Upper lobe of left lung (tissue), 4 donors: ENCODE measurements at regions not wholly inside any gene's neighbourhood (a gene's known extent, or its start where the extent isn't known, plus 50 kb on each side); places are given as distances from the start of the nearest gene placed in this dataset.

Experiments
- CTCF ChIP-seq, 6 experiments: fragments of 450-650 bp in 4 of 6; fragments of 200-600 bp in 2 of 6; sonication (generic) in 2 of 6; IDR thresholded peaks; one replicate each; pipeline ENCODE4 v1.5.1; 2016 to 2019; ENCODE audit warnings: antibody characterized with exemption in 6 of 6
- EP300 ChIP-seq, 4 donors: sonication (generic); formaldehyde crosslinking; IDR thresholded peaks; one replicate each; pipeline ENCODE4 v1.5.1; 2017; ENCODE audit warnings: antibody characterized with exemption in 4 of 4, control low read depth in 2 of 4
- POLR2A ChIP-seq, 4 donors: fragments of 450-650 bp; IDR thresholded peaks; one replicate each; pipeline ENCODE4 v1.5.1; 2016 to 2017; ENCODE audit warnings: antibody characterized with exemption in 4 of 4, mild to moderate bottlenecking in 2 of 4

- TF ChIP-seq CTCF (IDR thresholded peaks at IDR 0.05) (no peak), EP300 (IDR thresholded peaks at IDR 0.05) (no peak), POLR2A (IDR thresholded peaks at IDR 0.05) (no peak)
Observed at GRCh38 chr7:25622695-25623094, 394.4 kb upstream of the NPVF start.
